ENCODE measurements at regions not wholly inside any gene's neighbourhood (a gene's known extent, or its start where the extent isn't known, plus 50 kb on each side); places are given as distances from the start of the nearest gene placed in this dataset.

GRCh38 chrX:124619710-124620109, 273.3 kb downstream of the SH2D1A start:
- H2AFZ ChIP-seq (ENCODE audit: low read depth, low read length, poor library complexity, severe bottlenecking) = no peak overlapping the region
- no peak for DNase-seq (ENCODE audit: low read depth, low spot score)
- no peaks in the 10 kb centered on the region for H3K9me3 ChIP-seq (ENCODE audit: control insufficient read depth in 1 of 2, insufficient read depth in 1 of 2, low read depth in 1 of 2, low read length in 2 of 2)
- H3K4me3 ChIP-seq (replicated peaks in 1 of 2; ENCODE audit: low read depth in 1 of 2, low read length in 2 of 2) = no peak overlapping the region
- POLR2A ChIA-PET = no interaction called here
- no peaks in the 10 kb centered on the region for H3K79me2 ChIP-seq (ENCODE audit: insufficient read depth, low read length)
- no peak overlapping the region for H3K27ac ChIP-seq (ENCODE audit: low read depth, low read length)
- no peak overlapping the region for H3K4me2 ChIP-seq (ENCODE audit: low read length)
- no TSS peak for BruUV-seq (replicated peaks)
- TF ChIP-seq, protein P1, sequence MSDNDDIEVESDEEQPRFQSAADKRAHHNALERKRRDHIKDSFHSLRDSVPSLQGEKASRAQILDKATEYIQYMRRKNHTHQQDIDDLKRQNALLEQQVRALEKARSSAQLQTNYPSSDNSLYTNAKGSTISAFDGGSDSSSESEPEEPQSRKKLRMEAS (IDR thresholded peaks at IDR 0.05) = no peak
- no peak for TF ChIP-seq CTCF (IDR thresholded peaks at IDR 0.05 in 2 of 3, conservative IDR thresholded peaks at IDR 0.05 in 1 of 3; ENCODE audit: borderline replicate concordance in 1 of 3, insufficient read depth in 1 of 3, low read depth in 2 of 3, low read length in 2 of 3)
- H3K27me3 ChIP-seq (ENCODE audit: insufficient read depth, low read length) = no peaks in the 10 kb centered on the region
- H3K9me2 ChIP-seq (ENCODE audit: insufficient read depth) = no peaks in the 10 kb centered on the region
- RAD21 ChIA-PET (ENCODE audit: low non-redundant PET in 1 of 2, low total read pairs in 2 of 2, uncharacterized antibody in 2 of 2, unreplicated experiment in 2 of 2) = no interaction called here
- H4K20me1 ChIP-seq (ENCODE audit: insufficient read depth) = no peaks in the 10 kb centered on the region
- no peaks in the 10 kb centered on the region for H3K36me3 ChIP-seq (ENCODE audit: control insufficient read depth in 1 of 2, insufficient read depth in 2 of 2, low read length in 2 of 2)
- intact Hi-C loops (cut with micrococcal nuclease) = no loop called here
- no peak for ATAC-seq
- H3K9ac ChIP-seq (ENCODE audit: low read length) = no peak overlapping the region
- CTCF ChIA-PET = no interaction called here
- no peaks in the 10 kb centered on the region for H3K4me1 ChIP-seq (ENCODE audit: control insufficient read depth in 1 of 2, insufficient read depth in 2 of 2, low read length in 2 of 2)

GRCh38 chrX:124634363-124634762, 288.0 kb downstream of the SH2D1A start:
- Histone ChIP-seq H3K9ac (ENCODE audit: low read length) (no peak overlapping the region), H3K79me2 (ENCODE audit: insufficient read depth, low read length) (no peaks in the 10 kb centered on the region), H3K27me3 (ENCODE audit: insufficient read depth, low read length) (no peaks in the 10 kb centered on the region), H2AFZ (ENCODE audit: low read depth, low read length, poor library complexity, severe bottlenecking) (no peak overlapping the region), H3K9me3 (ENCODE audit: control insufficient read depth in 1 of 2, insufficient read depth in 1 of 2, low read depth in 1 of 2, low read length in 2 of 2) (no peaks in the 10 kb centered on the region), H3K36me3 (ENCODE audit: control insufficient read depth in 1 of 2, insufficient read depth in 2 of 2, low read length in 2 of 2) (no peaks in the 10 kb centered on the region), H3K4me3 (replicated peaks in 1 of 2; ENCODE audit: low read depth in 1 of 2, low read length in 2 of 2) (no peak overlapping the region), H3K4me1 (ENCODE audit: control insufficient read depth in 1 of 2, insufficient read depth in 2 of 2, low read length in 2 of 2) (no peaks in the 10 kb centered on the region), H3K4me2 (ENCODE audit: low read length) (no peak overlapping the region), H3K27ac (ENCODE audit: low read depth, low read length) (no peak overlapping the region), H3K9me2 (ENCODE audit: insufficient read depth) (no peaks in the 10 kb centered on the region), H4K20me1 (ENCODE audit: insufficient read depth) (no peaks in the 10 kb centered on the region)
- intact Hi-C loops (cut with micrococcal nuclease) = no loop called here
- ChIA-PET CTCF (no interaction called here), RAD21 (ENCODE audit: low non-redundant PET in 1 of 2, low total read pairs in 2 of 2, uncharacterized antibody in 2 of 2, unreplicated experiment in 2 of 2) (no interaction called here), POLR2A (no interaction called here)
- ATAC-seq (no peak), DNase-seq (ENCODE audit: low read depth, low spot score) (no peak)
- BruUV-seq (replicated peaks) = no TSS peak
- TF ChIP-seq, protein P1 (IDR thresholded peaks at IDR 0.05) = no peak
- TF ChIP-seq EGR1 (IDR thresholded peaks at IDR 0.05; ENCODE audit: low read depth) = no peak
- TF ChIP-seq REST (IDR thresholded peaks at IDR 0.05; ENCODE audit: low read depth) = no peak
- no peak for TF ChIP-seq EZH2phosphoT487 (IDR thresholded peaks at IDR 0.05; ENCODE audit: borderline replicate concordance)
- TF ChIP-seq ATF3 (IDR thresholded peaks at IDR 0.05) = no peak
- TF ChIP-seq JUND (IDR thresholded peaks at IDR 0.05) = no peak
- TF ChIP-seq ZBTB33 (IDR thresholded peaks at IDR 0.05; ENCODE audit: extremely low read depth, insufficient replicate concordance, low read length) = no peak
- TF ChIP-seq SIN3A (IDR thresholded peaks at IDR 0.05; ENCODE audit: low read depth) = no peak
- no peak for TF ChIP-seq ZNF274 (IDR thresholded peaks at IDR 0.05; ENCODE audit: low read depth, low read length)
- no peak for TF ChIP-seq RAD21 (IDR thresholded peaks at IDR 0.05; ENCODE audit: low read depth)
- TF ChIP-seq ZFX (IDR thresholded peaks at IDR 0.05) = no peak
- TF ChIP-seq POLR2AphosphoS5 (IDR thresholded peaks at IDR 0.05; ENCODE audit: low read depth, low read length) = no peak

Measured in HCT116 (cell line).